UCSD-AML1 (cell line): ENCODE measurements at regions not wholly inside any gene's neighbourhood (a gene's known extent, or its start where the extent isn't known, plus 50 kb on each side); places are given as distances from the start of the nearest gene placed in this dataset.
"Not testable (repeated sequence)": the region's sequence is repeated elsewhere in the genome, so short reads cannot be mapped to it uniquely, and the experiment has no call there.

Experiments used
- DNase-seq: peaks from one replicate; lab custom pipeline; 2025; ENCODE audit not compliant: unreplicated experiment; lab: John Stamatoyannopoulos, UW

DNA sequence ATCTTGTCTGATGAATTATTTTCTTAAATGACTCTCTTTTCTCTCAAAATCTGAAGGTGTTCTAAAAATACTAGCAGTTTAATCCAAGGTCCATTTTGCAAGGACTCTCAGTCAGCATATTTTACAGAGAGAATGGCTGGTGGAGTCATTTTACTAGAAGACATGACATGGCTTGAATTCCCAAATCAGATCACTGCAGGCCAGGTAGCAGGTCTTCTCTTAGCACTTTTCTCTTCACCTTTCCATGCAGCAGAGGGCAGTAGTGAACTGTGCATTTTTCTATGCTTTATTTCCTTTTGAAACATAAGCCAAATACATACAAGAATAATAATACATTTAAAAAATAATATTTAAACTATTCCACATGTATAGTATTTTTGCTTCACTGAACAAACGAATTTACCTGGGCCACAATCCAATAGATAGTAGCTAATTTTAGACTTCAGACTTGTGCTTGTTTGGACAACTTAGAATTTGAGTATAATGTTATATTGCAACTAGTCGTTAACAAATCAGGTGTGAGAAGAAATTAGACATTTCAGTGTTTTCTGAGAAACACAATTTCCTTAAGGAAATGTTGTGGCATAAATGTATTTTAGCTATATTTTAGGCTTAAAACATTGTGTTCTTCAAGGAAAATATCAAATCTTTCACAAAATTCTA lies 289.4 kb upstream of the DAB2 start:
- DNase-seq: no peak

GRCh38 chr5:39713250-39713916 lies 288.6 kb upstream of the DAB2 start:
- no peak for DNase-seq

DNA sequence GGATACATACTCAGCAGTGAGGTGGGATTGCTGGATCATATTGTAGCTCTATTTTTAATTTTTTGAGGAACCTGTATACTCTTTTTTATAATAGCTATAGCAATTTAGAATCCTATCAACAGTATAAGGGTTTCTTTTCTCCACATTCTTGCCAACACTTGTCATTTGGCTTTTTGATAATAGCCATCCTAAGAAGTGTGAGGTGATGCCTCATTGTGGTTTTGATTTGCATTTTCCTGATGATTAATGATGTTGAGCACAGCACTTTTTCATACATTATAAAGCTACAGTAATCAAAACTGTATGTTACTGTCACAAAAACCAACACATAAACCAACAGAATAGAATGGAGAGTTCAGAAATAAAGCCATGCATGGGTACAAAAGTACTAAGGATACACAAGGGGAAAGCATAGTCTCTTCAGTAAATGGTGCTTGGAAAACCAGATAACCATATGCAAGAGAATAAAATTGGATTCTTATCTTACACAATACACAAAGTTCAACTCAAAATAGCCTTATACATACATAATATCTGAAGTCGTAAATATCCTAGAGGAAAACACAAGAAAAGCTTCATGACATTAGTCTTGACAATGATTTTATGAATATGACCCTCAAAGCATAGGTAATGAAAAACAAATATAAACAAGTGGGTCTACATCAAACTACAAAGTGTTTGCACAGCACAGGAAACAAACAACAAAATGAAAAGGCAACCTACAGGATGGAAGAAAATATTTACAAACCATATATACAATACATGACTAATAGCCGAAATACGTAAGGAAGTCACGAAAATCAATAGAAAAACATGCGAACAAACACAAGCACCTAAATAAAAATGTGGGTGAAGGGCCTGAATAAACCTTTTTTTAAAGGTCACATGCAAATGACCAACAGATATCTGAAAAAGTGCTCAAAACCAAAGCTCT lies 287.8 kb upstream of the DAB2 start:
- DNase-seq: no peak

GRCh38 chr5:39711821-39712220 lies 287.0 kb upstream of the DAB2 start:
- DNase-seq: no peak

DNA sequence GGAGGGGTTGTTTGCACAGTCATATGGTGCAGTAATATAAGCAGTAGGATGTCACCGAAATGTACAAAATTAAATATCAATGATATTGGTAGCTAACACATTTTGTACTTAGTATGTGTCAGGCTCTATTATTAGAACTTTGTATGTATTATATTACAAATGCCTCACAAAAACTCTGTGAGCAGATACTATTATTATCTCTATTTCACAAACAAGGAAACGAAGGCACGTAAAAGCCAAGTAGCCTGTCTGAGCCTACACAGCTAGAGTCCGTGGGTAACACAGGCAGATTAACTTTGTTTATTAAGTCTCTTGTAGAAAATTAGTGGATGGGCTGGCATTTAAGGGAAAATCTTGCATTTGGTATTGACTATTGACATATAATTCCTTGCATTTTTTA lies 284.3 kb upstream of the DAB2 start:
- DNase-seq: no peak

DNA sequence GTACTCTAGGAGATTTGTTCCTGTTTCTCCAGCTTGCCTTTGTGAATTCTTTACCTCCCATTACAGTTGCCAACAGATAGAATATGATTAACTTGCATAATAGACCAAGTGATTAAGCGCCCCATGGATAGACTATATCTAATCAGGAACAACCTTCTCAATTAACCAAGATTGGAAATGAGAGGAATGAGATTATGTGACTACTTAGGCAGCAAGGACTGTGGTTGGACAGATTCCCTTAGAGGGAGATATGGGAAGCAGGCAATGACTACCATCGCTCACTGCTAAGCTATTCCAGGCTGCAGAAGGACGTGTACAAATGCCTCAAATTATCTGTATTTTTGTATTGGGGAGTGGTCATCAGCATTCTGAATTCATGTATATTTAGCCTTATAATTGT lies 278.1 kb upstream of the DAB2 start:
- DNase-seq: no peak

DNA sequence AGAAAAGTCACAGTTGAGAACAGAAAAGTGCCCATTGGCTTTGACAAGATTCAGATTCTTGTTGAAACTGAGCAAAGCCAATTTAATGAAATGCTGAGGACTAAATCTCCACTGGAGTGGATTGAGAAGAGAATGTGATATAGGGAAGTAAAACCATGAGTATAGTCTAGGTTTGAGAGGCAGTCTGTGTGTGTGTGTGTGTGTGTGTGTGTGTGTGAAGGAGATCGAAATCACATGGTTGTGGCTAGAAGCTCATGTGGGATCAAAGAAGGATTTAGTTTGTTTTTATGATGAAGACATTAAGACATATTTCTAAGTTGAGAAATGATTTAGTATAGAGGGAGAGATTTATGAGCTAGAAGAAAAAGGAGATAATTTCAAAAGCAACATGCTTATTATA lies 275.7 kb upstream of the DAB2 start:
- no peak for DNase-seq

DNA sequence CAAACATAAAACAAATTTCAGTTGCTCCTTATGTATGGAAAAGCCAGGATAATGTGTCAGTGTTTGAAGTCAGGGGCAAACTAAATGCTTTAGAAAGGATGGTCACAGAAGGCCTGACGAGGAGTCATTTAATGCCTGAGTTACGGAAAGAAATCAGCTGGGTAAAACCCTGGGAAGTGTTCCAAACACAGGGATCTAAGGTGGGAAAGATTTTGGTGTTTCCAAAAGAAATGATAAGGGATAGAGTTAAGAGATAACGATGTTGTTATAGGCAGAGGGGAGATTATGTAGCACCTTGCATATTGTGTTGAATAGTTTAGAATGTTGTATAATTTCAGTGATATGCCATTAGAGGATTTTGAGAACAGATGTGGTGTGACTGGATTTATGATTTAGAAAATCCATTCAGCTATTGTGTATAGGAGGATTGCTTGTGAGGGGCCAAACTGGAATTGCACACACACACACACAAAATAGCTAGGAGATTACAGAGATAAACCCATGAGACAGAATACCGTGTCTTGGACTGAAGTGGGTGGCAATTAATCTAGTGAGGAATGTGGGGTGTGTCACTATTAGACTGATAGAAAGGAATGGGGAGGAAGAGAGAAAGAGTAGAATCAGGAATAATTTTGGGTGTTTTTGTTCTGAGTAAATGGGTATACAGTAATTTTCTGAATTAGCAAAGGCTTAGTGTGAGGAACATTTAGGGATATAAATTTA lies 274.2 kb upstream of the DAB2 start:
- DNase-seq: no peak

DNA sequence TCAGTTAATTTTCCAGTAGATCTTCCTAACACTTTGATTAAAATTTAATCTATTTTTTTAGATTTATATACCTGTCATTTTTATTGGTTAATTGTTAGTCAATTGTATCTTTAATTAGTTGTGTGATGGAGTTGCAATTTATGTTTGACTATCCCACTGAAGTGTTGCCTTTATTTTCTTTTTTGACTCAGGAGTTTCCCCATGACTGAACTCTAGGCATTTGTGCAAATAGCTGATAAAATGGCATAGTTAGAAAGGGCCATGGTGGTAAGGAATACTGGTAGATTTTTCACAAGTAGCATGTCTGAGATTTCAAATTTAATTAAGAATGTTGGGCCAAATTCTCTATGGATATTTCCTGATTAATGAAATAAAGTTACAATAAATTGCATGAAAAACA lies 273.1 kb upstream of the DAB2 start:
- no peak for DNase-seq

- DNase-seq: no peak
Observed at GRCh38 chr5:39696672-39697398, 272.1 kb upstream of the DAB2 start.

DNA sequence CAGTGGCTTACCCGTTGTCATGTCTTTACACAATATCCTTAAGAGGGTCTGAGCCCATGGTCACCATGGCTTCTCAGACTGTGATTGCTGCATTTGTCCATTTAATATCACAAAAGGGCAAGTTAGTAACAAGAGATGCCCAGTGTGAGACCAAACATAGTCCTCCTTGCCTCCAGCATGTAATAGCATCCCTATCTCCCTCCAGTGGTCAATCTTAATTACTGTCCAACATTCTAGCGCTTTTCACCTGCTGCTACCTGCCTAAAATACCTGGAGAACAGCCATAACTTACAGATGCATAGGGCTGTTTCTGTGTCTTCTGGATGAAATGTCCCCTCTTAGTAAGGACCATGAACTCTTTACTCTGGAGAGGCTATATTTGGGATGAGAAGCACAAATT lies 267.2 kb upstream of the DAB2 start:
- no peak for DNase-seq

DNA sequence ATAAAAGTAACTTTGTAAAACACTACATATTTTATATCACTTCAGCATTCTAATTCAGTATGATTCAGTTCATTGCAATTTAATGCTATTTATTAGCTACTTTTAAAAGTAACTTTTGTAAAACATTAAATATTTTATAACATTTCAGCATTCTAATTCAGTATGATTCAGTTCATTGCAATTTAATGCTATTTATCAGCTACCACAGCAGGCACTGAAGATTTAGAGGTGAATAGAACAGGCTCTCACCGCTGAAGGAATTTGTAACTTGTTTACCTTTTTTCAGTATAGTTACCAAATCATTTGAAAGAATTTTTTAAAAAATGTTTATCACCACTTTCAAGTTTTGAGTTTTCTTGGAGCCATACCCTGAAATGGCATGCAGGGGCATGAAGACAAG lies 266.4 kb upstream of the DAB2 start:
- DNase-seq: no peak

DNA sequence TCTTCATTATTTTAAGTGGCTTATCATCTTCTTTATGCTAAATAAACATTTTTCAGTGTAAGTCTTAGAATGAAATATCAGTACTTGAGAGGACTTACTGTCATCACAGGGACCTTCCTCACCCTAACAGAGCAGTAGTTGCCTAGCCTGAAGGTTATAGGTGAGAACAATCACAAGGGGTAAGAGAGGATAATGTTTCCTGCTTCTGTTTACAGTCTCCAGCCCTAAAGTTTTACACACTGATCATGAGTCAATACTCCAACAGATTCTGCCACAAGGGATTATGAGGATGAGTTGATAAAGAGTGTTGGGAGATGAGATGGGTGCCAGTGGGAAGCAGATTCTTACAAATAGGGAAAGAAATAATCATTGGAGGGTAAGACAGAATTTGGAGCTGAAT lies 265.1 kb upstream of the DAB2 start:
- DNase-seq: no peak

GRCh38 chr5:39687924-39688323 lies 263.1 kb upstream of the DAB2 start:
- DNase-seq: not testable (repeated sequence)

GRCh38 chr5:39680213-39680612 lies 255.4 kb upstream of the DAB2 start:
- no peak for DNase-seq

DNA sequence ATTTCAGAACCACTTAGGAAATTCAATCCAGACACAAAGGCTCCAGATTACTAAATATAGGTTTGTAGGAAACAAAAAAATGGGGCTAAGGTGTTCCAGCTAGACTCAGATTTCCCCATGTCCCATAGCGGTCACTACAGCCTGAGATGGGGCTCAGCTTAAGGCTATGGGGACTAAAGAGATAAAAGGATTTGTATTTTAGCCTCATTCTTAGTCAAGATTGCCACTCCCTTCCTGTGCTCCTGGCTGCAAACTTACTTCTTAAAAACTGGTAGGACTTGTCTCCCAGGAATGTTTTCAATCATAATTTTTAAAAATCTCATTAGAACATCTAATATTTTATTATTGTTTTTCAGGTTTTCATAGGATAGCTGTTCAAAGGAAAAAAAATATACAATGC lies 253.8 kb upstream of the DAB2 start:
- no peak for DNase-seq

GRCh38 chr5:39675676-39676075 lies 250.9 kb upstream of the DAB2 start:
- DNase-seq: no peak

DNA sequence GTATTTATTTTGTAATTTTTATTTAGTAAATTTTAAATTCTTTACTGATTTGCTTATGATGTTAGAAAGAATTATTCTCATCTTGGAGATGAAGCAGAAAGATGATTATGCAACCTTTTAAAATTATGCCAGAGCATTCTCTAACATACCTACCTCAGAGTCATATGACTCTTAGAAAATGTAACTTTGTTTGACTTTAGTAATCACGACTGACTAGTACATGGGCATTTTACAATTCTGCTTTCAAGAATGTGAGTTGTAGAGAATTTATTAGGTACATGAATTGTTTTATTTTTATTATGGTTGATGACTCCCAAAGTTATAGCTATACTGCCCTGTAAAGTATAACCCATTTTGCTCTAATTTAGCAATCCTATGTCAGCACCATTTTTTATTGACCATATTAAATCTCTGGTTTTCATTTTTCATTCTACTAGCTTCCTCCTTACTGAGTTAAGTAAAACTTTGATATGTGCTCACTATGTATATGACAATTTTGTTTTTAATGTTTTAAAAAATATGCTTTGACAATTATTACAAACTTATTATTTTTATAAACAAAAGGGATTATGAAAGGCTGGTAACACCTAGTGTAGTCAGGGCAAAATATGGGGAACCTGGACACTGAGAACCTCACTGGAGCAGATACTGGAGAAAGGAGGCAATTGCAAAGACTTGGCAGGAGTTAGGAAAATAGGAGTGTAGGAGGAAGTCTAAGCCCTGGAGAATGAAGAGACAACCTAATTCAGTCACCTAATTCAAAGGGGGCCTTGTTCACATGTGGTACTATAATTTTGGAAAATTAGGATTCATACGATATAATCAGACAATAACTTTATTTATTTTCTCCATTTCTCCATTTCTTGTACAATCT lies 249.7 kb upstream of the DAB2 start:
- no peak for DNase-seq

DNA sequence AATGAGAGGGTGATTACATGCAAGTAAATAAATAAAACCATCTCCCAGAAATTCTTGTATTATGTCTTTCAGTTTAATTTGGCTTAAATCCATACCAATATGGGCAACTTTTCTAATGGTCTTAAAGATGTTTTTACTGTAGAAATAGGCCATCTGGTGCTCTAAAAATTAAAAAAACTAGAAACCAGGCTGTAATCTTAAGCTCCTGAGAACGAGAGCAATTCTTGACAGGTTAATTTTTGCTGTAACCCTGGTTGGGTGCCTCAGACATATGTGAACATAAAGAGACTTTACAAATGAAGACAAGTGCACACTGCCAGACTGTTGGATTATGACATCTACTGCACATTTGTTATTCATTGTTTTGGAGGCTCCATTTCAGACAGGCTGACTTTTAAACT lies 246.8 kb upstream of the DAB2 start:
- no peak for DNase-seq

- DNase-seq: no peak
Observed at GRCh38 chr5:39670955-39671354, 246.2 kb upstream of the DAB2 start.
